ENCODE measurements at regions not wholly inside any gene's neighbourhood (a gene's known extent, or its start where the extent isn't known, plus 50 kb on each side); places are given as distances from the start of the nearest gene placed in this dataset.

- TF ChIP-seq CTCF (IDR thresholded peaks at IDR 0.05 in 4 of 5, conservative IDR thresholded peaks at IDR 0.05 in 1 of 5) (no peak), POLR2A (IDR thresholded peaks at IDR 0.05) (no peak)
Observed at GRCh38 chr2:238694922-238695321, 153.0 kb upstream of the TWIST2 start.
